ENCODE measurements at regions not wholly inside any gene's neighbourhood (a gene's known extent, or its start where the extent isn't known, plus 50 kb on each side); places are given as distances from the start of the nearest gene placed in this dataset.

DNA sequence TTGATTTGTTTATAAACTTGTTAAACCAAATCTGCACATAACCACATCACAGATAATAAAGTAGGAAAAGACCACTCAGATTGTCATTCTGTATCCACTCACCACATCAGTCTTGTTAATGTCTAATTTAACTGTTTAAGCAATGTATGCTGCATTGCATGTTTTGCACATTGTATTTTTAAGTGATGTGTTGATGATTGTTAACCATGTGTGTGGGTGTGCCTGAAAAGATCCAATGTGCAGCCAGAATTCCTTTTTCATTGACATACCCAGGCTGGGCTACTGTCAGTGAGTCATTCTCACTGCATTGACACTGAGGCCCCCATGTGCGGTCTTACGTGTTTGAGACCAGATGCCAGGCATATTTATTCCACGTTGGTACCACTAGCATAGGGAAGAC, 167.3 kb downstream of the TRMT11 start:
- no peaks in the 10 kb centered on the region for H3K36me3 Mint-ChIP-seq
- ChIA-PET POLR2A (no interaction called here), CTCF (no interaction called here)
- H3K4me3 Mint-ChIP-seq = no peak overlapping the region
- H3K4me1 Mint-ChIP-seq = peaks cover 7% of the 10 kb centered on the region
- ATAC-seq (no peak), DNase-seq (ENCODE audit: low spot score) (no peak)
- H3K27me3 Mint-ChIP-seq (ENCODE audit: low read depth) = no peaks in the 10 kb centered on the region
- no peak overlapping the region for H3K27ac Mint-ChIP-seq
- TF ChIP-seq, protein P1, sequence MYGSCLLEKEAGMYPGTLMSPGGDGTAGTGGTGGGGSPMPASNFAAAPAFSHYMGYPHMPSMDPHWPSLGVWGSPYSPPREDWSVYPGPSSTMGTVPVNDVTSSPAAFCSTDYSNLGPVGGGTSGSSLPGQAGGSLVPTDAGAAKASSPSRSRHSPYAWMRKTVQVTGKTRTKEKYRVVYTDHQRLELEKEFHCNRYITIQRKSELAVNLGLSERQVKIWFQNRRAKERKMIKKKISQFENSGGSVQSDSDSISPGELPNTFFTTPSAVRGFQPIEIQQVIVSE (CRISPR knock-in tag; IDR thresholded peaks at IDR 0.05; ENCODE audit: borderline replicate concordance) = peak; percentile 79; the same call in 1 of the 2 replicates
- TF ChIP-seq TCF7 (CRISPR knock-in tag; IDR thresholded peaks at IDR 0.05; ENCODE audit: low read depth) (no peak), ESRRA (CRISPR knock-in tag; IDR thresholded peaks at IDR 0.05; ENCODE audit: borderline replicate concordance) (no peak), ZNF232 (CRISPR knock-in tag; IDR thresholded peaks at IDR 0.05) (no peak)
- TF ChIP-seq, protein P2, sequence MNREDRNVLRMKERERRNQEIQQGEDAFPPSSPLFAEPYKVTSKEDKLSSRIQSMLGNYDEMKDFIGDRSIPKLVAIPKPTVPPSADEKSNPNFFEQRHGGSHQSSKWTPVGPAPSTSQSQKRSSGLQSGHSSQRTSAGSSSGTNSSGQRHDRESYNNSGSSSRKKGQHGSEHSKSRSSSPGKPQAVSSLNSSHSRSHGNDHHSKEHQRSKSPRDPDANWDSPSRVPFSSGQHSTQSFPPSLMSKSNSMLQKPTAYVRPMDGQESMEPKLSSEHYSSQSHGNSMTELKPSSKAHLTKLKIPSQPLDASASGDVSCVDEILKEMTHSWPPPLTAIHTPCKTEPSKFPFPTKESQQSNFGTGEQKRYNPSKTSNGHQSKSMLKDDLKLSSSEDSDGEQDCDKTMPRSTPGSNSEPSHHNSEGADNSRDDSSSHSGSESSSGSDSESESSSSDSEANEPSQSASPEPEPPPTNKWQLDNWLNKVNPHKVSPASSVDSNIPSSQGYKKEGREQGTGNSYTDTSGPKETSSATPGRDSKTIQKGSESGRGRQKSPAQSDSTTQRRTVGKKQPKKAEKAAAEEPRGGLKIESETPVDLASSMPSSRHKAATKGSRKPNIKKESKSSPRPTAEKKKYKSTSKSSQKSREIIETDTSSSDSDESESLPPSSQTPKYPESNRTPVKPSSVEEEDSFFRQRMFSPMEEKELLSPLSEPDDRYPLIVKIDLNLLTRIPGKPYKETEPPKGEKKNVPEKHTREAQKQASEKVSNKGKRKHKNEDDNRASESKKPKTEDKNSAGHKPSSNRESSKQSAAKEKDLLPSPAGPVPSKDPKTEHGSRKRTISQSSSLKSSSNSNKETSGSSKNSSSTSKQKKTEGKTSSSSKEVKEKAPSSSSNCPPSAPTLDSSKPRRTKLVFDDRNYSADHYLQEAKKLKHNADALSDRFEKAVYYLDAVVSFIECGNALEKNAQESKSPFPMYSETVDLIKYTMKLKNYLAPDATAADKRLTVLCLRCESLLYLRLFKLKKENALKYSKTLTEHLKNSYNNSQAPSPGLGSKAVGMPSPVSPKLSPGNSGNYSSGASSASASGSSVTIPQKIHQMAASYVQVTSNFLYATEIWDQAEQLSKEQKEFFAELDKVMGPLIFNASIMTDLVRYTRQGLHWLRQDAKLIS (CRISPR knock-in tag; IDR thresholded peaks at IDR 0.05; ENCODE audit: borderline replicate concordance) = no peak
- H3K9me3 Mint-ChIP-seq = no peaks in the 10 kb centered on the region

DNA sequence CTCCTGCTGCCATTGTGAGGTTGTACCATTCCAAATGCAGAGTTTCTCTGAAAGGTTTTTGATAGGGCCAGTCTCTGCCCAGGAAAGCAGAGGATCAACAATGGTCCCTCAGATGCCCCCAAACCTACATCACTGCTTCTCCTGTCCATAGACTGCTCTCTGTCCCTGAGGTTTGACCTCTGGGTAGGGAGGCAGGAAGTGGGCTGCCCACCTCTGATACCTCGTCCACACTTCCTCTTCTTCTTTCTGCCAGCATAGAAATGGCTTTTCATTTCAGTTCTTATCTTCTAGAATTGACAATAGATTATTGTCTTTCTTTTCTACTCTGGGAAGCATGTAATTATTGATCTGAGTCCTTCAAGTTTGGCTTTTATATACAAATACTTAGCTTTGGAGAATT, 170.6 kb downstream of the TRMT11 start:
- H3K27me3 Mint-ChIP-seq (ENCODE audit: low read depth) = no peaks in the 10 kb centered on the region

More for the DNA sequence above, 170.6 kb downstream of the TRMT11 start:
- POLR2A ChIA-PET = no interaction called here
- Mint-ChIP-seq H3K4me1 (peaks cover 6% of the 10 kb centered on the region), H3K4me3 (no peak overlapping the region), H3K27ac (no peak overlapping the region), H3K9me3 (no peaks in the 10 kb centered on the region), H3K36me3 (no peaks in the 10 kb centered on the region)
- ATAC-seq = no peak
- CTCF ChIA-PET = no interaction called here
- DNase-seq (ENCODE audit: low spot score) = no peak
- no peak for TF ChIP-seq NR1H2 (CRISPR knock-in tag; IDR thresholded peaks at IDR 0.05)
- TF ChIP-seq, protein P3, sequence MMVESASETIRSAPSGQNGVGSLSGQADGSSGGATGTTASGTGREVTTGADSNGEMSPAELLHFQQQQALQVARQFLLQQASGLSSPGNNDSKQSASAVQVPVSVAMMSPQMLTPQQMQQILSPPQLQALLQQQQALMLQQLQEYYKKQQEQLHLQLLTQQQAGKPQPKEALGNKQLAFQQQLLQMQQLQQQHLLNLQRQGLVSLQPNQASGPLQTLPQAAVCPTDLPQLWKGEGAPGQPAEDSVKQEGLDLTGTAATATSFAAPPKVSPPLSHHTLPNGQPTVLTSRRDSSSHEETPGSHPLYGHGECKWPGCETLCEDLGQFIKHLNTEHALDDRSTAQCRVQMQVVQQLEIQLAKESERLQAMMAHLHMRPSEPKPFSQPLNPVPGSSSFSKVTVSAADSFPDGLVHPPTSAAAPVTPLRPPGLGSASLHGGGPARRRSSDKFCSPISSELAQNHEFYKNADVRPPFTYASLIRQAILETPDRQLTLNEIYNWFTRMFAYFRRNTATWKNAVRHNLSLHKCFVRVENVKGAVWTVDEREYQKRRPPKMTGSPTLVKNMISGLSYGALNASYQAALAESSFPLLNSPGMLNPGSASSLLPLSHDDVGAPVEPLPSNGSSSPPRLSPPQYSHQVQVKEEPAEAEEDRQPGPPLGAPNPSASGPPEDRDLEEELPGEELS (CRISPR knock-in tag; IDR thresholded peaks at IDR 0.05) = no peak
- no peak for TF ChIP-seq NR2C2 (CRISPR knock-in tag; IDR thresholded peaks at IDR 0.05)
- TF ChIP-seq ZNF138 (CRISPR knock-in tag; conservative IDR thresholded peaks at IDR 0.05) = no peak
- TF ChIP-seq, protein P4, sequence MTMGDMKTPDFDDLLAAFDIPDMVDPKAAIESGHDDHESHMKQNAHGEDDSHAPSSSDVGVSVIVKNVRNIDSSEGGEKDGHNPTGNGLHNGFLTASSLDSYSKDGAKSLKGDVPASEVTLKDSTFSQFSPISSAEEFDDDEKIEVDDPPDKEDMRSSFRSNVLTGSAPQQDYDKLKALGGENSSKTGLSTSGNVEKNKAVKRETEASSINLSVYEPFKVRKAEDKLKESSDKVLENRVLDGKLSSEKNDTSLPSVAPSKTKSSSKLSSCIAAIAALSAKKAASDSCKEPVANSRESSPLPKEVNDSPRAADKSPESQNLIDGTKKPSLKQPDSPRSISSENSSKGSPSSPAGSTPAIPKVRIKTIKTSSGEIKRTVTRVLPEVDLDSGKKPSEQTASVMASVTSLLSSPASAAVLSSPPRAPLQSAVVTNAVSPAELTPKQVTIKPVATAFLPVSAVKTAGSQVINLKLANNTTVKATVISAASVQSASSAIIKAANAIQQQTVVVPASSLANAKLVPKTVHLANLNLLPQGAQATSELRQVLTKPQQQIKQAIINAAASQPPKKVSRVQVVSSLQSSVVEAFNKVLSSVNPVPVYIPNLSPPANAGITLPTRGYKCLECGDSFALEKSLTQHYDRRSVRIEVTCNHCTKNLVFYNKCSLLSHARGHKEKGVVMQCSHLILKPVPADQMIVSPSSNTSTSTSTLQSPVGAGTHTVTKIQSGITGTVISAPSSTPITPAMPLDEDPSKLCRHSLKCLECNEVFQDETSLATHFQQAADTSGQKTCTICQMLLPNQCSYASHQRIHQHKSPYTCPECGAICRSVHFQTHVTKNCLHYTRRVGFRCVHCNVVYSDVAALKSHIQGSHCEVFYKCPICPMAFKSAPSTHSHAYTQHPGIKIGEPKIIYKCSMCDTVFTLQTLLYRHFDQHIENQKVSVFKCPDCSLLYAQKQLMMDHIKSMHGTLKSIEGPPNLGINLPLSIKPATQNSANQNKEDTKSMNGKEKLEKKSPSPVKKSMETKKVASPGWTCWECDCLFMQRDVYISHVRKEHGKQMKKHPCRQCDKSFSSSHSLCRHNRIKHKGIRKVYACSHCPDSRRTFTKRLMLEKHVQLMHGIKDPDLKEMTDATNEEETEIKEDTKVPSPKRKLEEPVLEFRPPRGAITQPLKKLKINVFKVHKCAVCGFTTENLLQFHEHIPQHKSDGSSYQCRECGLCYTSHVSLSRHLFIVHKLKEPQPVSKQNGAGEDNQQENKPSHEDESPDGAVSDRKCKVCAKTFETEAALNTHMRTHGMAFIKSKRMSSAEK (CRISPR knock-in tag; IDR thresholded peaks at IDR 0.05; ENCODE audit: borderline replicate concordance) = no peak
- no peak for TF ChIP-seq SMAD4 (CRISPR knock-in tag; IDR thresholded peaks at IDR 0.05)

Data from WTC11 (cell line).